K562 (cell line): ENCODE measurements at regions not wholly inside any gene's neighbourhood (a gene's known extent, or its start where the extent isn't known, plus 50 kb on each side); places are given as distances from the start of the nearest gene placed in this dataset.

Source experiments
- ATAC-seq: fragments of 200-7000 bp; cut with Tn5 transposase; 3 replicates; pipeline ENCODE4 v1.9.1; 2020; ENCODE audit warnings: moderate library complexity
- BruUV-seq: library from RNA; stranded (reverse); fragments of 400-500 nt; replicated peaks from 2 replicates; lab custom pipeline; 2021; lab: Mats Ljungman, UMichigan
- CTCF ChIA-PET: fragments of 300-600 bp; formaldehyde crosslinking; extraction: SDS; loops from one replicate; lab custom pipeline; 2021; ENCODE audit warnings: low intra/inter-chr PET ratio; lab: Yijun Ruan, JAX
- POLR2A ChIA-PET: fragments of 300-600, 350-650 bp; sonication (Branson Sonifier 250); formaldehyde crosslinking; extraction: SDS; loops from one replicate; lab custom pipeline; 2021; ENCODE audit warnings: antibody characterized with exemption, inconsistent platforms; lab: Yijun Ruan, JAX
- DNase-seq, 4 experiments: peaks; one replicate each; pipeline versions ENCODE4 v3.0.0 to v3.0.0-alpha.2; 2011 to 2018; ENCODE audit warnings: low spot score in 3 of 4, mixed read lengths in 3 of 4; ENCODE audit errors: extremely low read depth in 1 of 4
- FAIRE-seq: peaks from 2 replicates; lab custom pipeline; 2011; peaks lifted over from hg19 to GRCh38; lab: Jason Lieb, UNC
- H2AFZ ChIP-seq: 2 replicates; pipeline ENCODE4 v1.6.0; 2011; ENCODE audit warnings: low read depth, low read length, control low read depth, inconsistent platforms
- H3K27ac ChIP-seq: fragments of 200-600 bp; 3 replicates; pipeline ENCODE4 v1.8.0; 2011; ENCODE audit warnings: low read depth, mild to moderate bottlenecking, control low read depth, inconsistent platforms, low read length, moderate library complexity, mixed read lengths; ENCODE audit errors: extremely low read depth
- H3K27me3 ChIP-seq, 2 experiments: fragments of 300-600 bp in 1 of 2; 2 replicates in 1 of 2; 3 replicates in 1 of 2; pipeline versions ENCODE4 v1.6.0 to v1.8.0; 2011; ENCODE audit warnings: inconsistent platforms in 2 of 2, low read length in 2 of 2, mild to moderate bottlenecking in 1 of 2, mixed read lengths in 1 of 2, moderate library complexity in 1 of 2; ENCODE audit not compliant: control insufficient read depth in 2 of 2, insufficient read depth in 2 of 2
- H3K36me3 ChIP-seq: fragments of 300-600 bp; 3 replicates; pipeline ENCODE4 v1.8.0; 2011; ENCODE audit warnings: mild to moderate bottlenecking, low read length, inconsistent platforms; ENCODE audit not compliant: control insufficient read depth, insufficient read depth
- H3K4me1 ChIP-seq, 2 experiments: fragments of 200-600 bp in 1 of 2; replicated peaks in 1 of 2; 2 replicates in 1 of 2; 3 replicates in 1 of 2; pipeline versions ENCODE4 v1.5.1 to v1.8.0; 2011; ENCODE audit warnings: inconsistent platforms in 2 of 2, low read length in 2 of 2, mild to moderate bottlenecking in 1 of 2, mixed read lengths in 1 of 2, moderate library complexity in 1 of 2; ENCODE audit not compliant: control insufficient read depth in 2 of 2, insufficient read depth in 2 of 2
- H3K4me2 ChIP-seq: 2 replicates; pipeline ENCODE4 v1.6.1; 2011; ENCODE audit warnings: low read length, control low read depth, inconsistent platforms, mixed read lengths; ENCODE audit not compliant: insufficient read depth
- H3K4me3 ChIP-seq: fragments of 200-600 bp; sonication (generic), shearing (Covaris generic); 2 replicates; pipeline ENCODE4 v1.5.1; 2016; ENCODE audit warnings: control low read depth, inconsistent platforms
- H3K79me2 ChIP-seq: fragments of 200-600 bp; 3 replicates; pipeline ENCODE4 v1.8.0; 2011; ENCODE audit warnings: low read length, inconsistent platforms; ENCODE audit not compliant: control insufficient read depth, insufficient read depth
- H3K9ac ChIP-seq, 2 experiments: 2 replicates each; pipeline versions ENCODE4 v1.6.0 to v1.6.1; 2011; ENCODE audit warnings: low read depth in 2 of 2, low read length in 2 of 2, control low read depth in 1 of 2, inconsistent platforms in 1 of 2, mild to moderate bottlenecking in 1 of 2, mixed read lengths in 1 of 2; ENCODE audit not compliant: insufficient read depth in 1 of 2
- H3K9me1 ChIP-seq: one replicate; pipeline ENCODE4 v1.6.0; 2011; ENCODE audit warnings: inconsistent platforms, mild to moderate bottlenecking, low read length, moderate library complexity; ENCODE audit not compliant: control insufficient read depth, insufficient read depth
- H3K9me3 ChIP-seq: replicated peaks from 2 replicates; pipeline ENCODE4 v1.5.1; 2011; ENCODE audit warnings: low read depth, low read length, inconsistent platforms; ENCODE audit not compliant: control insufficient read depth, insufficient read depth
- H4K20me1 ChIP-seq: replicated peaks from 2 replicates; pipeline ENCODE4 v1.6.1; 2011; ENCODE audit warnings: low read length, inconsistent platforms, mixed read lengths; ENCODE audit not compliant: control insufficient read depth, insufficient read depth
- ARID4B ChIP-seq: sonication (generic); formaldehyde crosslinking; IDR thresholded peaks from 2 replicates; pipeline ENCODE4 v1.8.0; 2022; ENCODE audit warnings: mild to moderate bottlenecking, missing genetic modification reagents
- CREBBP ChIP-seq: IDR thresholded peaks from one replicate; pipeline ENCODE4 v1.6.1; 2012; ENCODE audit warnings: low read depth, mild to moderate bottlenecking, control low read depth, inconsistent platforms, low read length
- EP400 ChIP-seq: fragments of 450-650 bp; IDR thresholded peaks from 2 replicates; pipeline ENCODE4 v1.6.1; 2017; ENCODE audit warnings: antibody characterized with exemption, mild to moderate bottlenecking, moderate library complexity
- RAD21 ChIP-seq, 2 experiments: fragments of 250-450 bp in 1 of 2; fragments of 450-650 bp in 1 of 2; sonication (Bioruptor Pico) in 1 of 2; formaldehyde crosslinking in 1 of 2; IDR thresholded peaks in 1 of 2; conservative IDR thresholded peaks in 1 of 2; 2 replicates each; pipeline versions ENCODE4 v1.4.0 to v1.8.0; 2020 to 2022; ENCODE audit warnings: mild to moderate bottlenecking in 2 of 2, moderate library complexity in 1 of 2
- SUPT5H ChIP-seq: fragments of 450-650 bp; IDR thresholded peaks from 2 replicates; pipeline ENCODE4 v1.6.1; 2016
- ZMIZ1 ChIP-seq, 2 experiments: fragments of 150-350 bp in 1 of 2; IDR thresholded peaks; 2 replicates each; pipeline ENCODE4 v1.6.1; 2012 to 2016; ENCODE audit warnings: low read depth in 2 of 2, low read length in 2 of 2, mild to moderate bottlenecking in 1 of 2, moderate library complexity in 1 of 2
- ZNF143 ChIP-seq: sonication (generic); formaldehyde crosslinking; IDR thresholded peaks from 2 replicates; pipeline ENCODE4 v1.9.0; 2022; ENCODE audit warnings: mild to moderate bottlenecking, missing genetic modification reagents
- ZNF354B ChIP-seq: fragments of 250-450 bp; sonication (Bioruptor Pico); IDR thresholded peaks from 2 replicates; pipeline ENCODE4 v1.4.0; 2020
- WGBS: fragments of 100-300 bp; shearing (Covaris generic); methylation state at CpG from one replicate; pipeline ENCODE4 v1.1.6; 2016; ENCODE audit warnings: low coverage, mixed read lengths; ENCODE audit not compliant: insufficient coverage; ENCODE audit errors: missing lambda C conversion rate; 5-methylcytosine and 5-hydroxymethylcytosine counted together
- in situ Hi-C: fragments of 300-500 bp; cut with MboI; formaldehyde crosslinking; loops from 4 replicates; pipeline ENCODE4 v1.15.0; 2018; ENCODE audit warnings: inconsistent platforms, mixed read lengths
- intact Hi-C: fragments of 100-400 bp; cut with micrococcal nuclease; formaldehyde crosslinking; loops from 2 replicates; pipeline ENCODE4 v1.14.2; 2022
- TF ChIP-seq, protein P1 (sequence below): fragments of 150-350 bp; conservative IDR thresholded peaks from 2 replicates; pipeline ENCODE4 v1.6.1; 2014; ENCODE audit warnings: low read length

DNA sequence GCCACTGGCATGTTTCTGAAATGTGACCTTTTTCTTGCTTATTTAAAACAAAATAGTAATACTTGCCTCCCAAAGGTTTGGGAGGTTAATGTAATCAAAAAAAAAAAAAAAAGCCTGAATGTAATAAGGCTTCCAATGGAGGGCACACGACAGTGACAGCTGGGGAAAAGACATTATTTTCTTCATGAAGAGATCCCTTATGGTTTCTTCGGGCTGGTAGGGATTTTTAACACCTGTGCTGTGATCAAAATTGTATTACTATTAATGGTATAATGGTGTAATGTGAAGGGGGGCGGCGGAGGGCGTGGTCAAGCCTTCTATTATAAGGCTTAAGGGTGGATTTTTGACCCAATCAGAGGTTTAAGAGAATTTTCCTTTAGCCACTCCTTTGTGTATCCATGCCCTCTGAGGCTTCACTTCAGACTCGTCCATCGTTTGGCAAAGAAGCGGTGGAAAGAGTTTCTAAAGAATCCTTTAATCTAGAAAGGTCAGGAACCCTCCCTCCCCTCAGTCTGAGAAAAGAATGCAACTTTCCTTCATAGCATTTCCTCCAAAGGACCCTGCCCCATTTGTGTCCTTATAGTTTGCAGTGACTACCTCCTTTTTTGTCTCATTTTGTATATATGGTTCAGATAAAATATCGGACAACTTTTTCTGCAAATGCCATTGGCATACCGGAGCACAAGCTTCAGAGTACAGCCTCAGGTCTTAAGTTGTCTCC is 89.5 kb upstream of the CHD2 start:
- in situ Hi-C loops (loop anchor here (5.0 kb wide), 1 partner anchor 72 kb away; no protein-coding TSS in a partner anchor), intact Hi-C loops (loop anchor here (1.0 to 10.0 kb wide), 5 partner anchors 10 to 1776 kb away; no protein-coding TSS in a partner anchor)
- POLR2A ChIA-PET, result interaction anchor here (0.8 to 7.8 kb wide), 15 partner anchors 9 to 194 kb away, joined by 3 to 110 read pairs (median 9); partner anchors contain the start of gene CHD2
- peak overlapping the region; percentile 53 for H2AFZ ChIP-seq
- ATAC-seq, result peak; percentile 57
- DNase-seq, result peak; percentile 35 to 87 (median 56)
- peak; percentile 85 for FAIRE-seq
- no peaks in the 10 kb centered on the region for H3K36me3 ChIP-seq
- CTCF ChIA-PET, result interaction anchor here (3.6 kb wide), 1 partner anchor 108 kb away, joined by 11 read pairs; no protein-coding TSS in a partner anchor
- H3K9ac ChIP-seq, result peak overlapping the region in 1 of 2 experiments; percentile 93; a peak in 2 of 4 replicates
- H3K4me2 ChIP-seq, result peak overlapping the region; percentile 83
- no peaks in the 10 kb centered on the region for H3K9me3 ChIP-seq
- no peaks in the 10 kb centered on the region for H4K20me1 ChIP-seq
- peaks cover 41% of the 10 kb centered on the region for H3K79me2 ChIP-seq
- no peaks in the 10 kb centered on the region for H3K27me3 ChIP-seq
- BruUV-seq, result TSS peak; percentile 80
- H3K27ac ChIP-seq, result peak overlapping the region; percentile 92
- 2% methylated on average over 10 of the region's 10 CpGs for WGBS
- H3K4me1 ChIP-seq, result peaks cover 5 to 33% of the 10 kb centered on the region in 2 experiments; a peak in 4 of 5 replicates
- peak overlapping the region; percentile 39 for H3K4me3 ChIP-seq
- no peaks in the 10 kb centered on the region for H3K9me1 ChIP-seq
- TF ChIP-seq ZNF354B (CRISPR knock-in tag), result no peak
- TF ChIP-seq CREBBP, result no peak
- 0 out of 4 replicates have a peak, but pooled peaks of 1 of the 2 experiments have one; percentile 5 for TF ChIP-seq RAD21 (CRISPR knock-in tag; conservative IDR thresholded peaks at IDR 0.05 in 1 of 2, IDR thresholded peaks at IDR 0.05 in 1 of 2)
- no peak for TF ChIP-seq ZNF143 (CRISPR knock-in tag)
- TF ChIP-seq EP400, result no peak
- peak; percentile 77 for TF ChIP-seq SUPT5H
- TF ChIP-seq ARID4B (CRISPR knock-in tag), result no peak
- TF ChIP-seq ZMIZ1 (IDR thresholded peaks at IDR 0.05; ENCODE audit: low read depth in 2 of 2, low read length in 2 of 2), result peak in 1 of 2 experiments; percentile 13; a peak in 1 of 4 replicates
- TF ChIP-seq, protein P1, sequence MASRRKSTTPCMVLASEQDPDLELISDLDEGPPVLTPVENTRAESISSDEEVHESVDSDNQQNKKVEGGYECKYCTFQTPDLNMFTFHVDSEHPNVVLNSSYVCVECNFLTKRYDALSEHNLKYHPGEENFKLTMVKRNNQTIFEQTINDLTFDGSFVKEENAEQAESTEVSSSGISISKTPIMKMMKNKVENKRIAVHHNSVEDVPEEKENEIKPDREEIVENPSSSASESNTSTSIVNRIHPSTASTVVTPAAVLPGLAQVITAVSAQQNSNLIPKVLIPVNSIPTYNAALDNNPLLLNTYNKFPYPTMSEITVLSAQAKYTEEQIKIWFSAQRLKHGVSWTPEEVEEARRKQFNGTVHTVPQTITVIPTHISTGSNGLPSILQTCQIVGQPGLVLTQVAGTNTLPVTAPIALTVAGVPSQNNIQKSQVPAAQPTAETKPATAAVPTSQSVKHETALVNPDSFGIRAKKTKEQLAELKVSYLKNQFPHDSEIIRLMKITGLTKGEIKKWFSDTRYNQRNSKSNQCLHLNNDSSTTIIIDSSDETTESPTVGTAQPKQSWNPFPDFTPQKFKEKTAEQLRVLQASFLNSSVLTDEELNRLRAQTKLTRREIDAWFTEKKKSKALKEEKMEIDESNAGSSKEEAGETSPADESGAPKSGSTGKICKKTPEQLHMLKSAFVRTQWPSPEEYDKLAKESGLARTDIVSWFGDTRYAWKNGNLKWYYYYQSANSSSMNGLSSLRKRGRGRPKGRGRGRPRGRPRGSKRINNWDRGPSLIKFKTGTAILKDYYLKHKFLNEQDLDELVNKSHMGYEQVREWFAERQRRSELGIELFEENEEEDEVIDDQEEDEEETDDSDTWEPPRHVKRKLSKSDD, result peak; percentile 52; the same call in 1 of the 2 replicates
